ENCODE measurements at regions not wholly inside any gene's neighbourhood (a gene's known extent, or its start where the extent isn't known, plus 50 kb on each side); places are given as distances from the start of the nearest gene placed in this dataset.
A peak's percentile ranks its signal among the peaks of the same experiment; 100 is the strongest.

DNA sequence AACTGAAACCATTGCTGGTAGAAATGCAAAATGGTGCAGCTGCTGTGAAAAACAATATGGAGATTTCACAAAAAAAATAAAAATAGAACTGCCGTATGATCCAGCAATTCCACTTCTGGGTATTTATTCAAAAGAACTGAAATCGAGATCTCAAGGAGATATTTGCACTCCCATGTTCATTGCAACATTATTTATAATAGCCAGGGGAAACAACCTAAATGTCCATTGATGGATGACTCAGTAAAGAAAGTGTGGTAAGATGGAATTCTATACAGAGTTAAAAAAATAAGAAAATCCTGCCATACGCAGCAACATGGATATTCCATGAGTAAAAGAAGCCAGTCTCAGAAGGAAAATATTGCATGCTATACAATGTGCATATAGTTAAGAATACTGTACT lies 290.6 kb upstream of the GHITM start:
- in situ Hi-C loops (cut with HindIII; ENCODE audit: low pct_ligation_motif_present, low pct_unique_long_range_greater_than_20kb, low sequenced_read_pairs): no loop called here
- DNase-seq: no peak

GRCh38 chr10:83849150-83849549 lies 290.2 kb upstream of the GHITM start:
- DNase-seq: no peak
- in situ Hi-C loops (cut with HindIII; ENCODE audit: low pct_ligation_motif_present, low pct_unique_long_range_greater_than_20kb, low sequenced_read_pairs): no loop called here

GRCh38 chr10:83852146-83852545 lies 287.2 kb upstream of the GHITM start:
- in situ Hi-C loops (cut with HindIII; ENCODE audit: low pct_ligation_motif_present, low pct_unique_long_range_greater_than_20kb, low sequenced_read_pairs): no loop called here
- DNase-seq: no peak

GRCh38 chr10:83862723-83863122 lies 276.6 kb upstream of the GHITM start:
- in situ Hi-C loops (cut with HindIII; ENCODE audit: low pct_ligation_motif_present, low pct_unique_long_range_greater_than_20kb, low sequenced_read_pairs): no loop called here
- no peak for DNase-seq

DNA sequence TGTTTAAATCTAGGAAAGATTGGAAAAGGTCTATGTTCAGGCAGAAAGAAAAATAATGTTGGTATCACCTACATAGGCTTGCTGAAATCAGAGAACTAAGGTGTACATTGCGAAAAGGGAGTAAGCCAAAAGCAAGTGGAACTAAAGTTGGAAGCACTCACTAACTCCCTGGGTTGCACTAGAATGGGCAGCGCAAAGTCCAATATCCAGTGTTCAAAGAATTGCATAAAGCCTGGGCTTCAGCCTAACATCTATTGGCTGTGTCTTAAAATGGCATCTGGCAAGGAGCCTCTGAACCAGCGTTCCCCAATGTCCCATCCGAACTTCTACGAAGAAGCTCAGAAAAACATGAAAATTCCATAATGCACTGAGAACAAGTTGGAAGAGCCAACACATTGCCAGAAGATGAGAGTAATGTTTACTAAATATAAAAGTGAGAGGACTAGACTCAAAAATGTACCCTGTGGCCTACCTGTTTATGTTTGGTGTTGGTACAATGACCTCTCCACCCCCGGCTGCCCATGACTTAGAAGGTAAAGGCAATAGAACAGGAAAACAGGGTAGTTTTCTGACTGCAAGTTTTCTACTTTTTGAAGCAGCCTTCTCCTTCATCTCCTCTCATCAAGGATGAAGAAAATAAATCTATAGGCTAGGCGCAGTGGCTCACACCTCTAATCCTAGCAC lies 275.9 kb upstream of the GHITM start:
- in situ Hi-C loops (cut with HindIII; ENCODE audit: low pct_ligation_motif_present, low pct_unique_long_range_greater_than_20kb, low sequenced_read_pairs): no loop called here
- DNase-seq: no peak

- in situ Hi-C loops (cut with HindIII; ENCODE audit: low pct_ligation_motif_present, low pct_unique_long_range_greater_than_20kb, low sequenced_read_pairs): no loop called here
- no peak for DNase-seq
Measured at GRCh38 chr10:83869898-83870297, 269.4 kb upstream of the GHITM start.

- in situ Hi-C loops (cut with HindIII; ENCODE audit: low pct_ligation_motif_present, low pct_unique_long_range_greater_than_20kb, low sequenced_read_pairs): no loop called here
- DNase-seq: peak; percentile 72
Measured at GRCh38 chr10:83871187-83872081, 267.9 kb upstream of the GHITM start.

DNA sequence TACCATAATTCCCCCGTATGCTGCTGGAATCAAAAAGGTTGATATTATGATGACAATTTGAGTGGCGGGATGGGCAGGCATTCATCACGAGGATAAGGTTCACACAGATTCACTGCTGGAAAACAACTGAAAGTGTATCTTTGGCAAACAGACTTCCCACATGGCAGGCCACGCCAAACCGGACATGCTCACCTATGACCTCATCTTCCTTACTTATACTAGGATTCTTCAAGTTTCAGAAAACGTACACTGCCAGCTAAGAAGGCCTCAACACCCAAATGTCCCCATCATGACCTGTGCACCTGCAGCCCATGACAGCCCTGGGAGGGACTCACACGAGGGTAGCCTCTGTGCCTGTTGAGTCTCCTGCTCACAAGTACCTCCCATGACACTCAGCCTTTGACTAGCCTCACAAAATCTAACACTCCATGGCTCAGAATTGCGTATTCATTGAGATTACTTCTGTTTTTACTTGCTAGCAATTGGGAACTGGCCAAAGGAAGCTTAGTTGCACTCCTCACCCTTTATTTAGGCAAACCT lies 259.0 kb upstream of the GHITM start:
- no peak for DNase-seq
- in situ Hi-C loops (cut with HindIII; ENCODE audit: low pct_ligation_motif_present, low pct_unique_long_range_greater_than_20kb, low sequenced_read_pairs): no loop called here

DNA sequence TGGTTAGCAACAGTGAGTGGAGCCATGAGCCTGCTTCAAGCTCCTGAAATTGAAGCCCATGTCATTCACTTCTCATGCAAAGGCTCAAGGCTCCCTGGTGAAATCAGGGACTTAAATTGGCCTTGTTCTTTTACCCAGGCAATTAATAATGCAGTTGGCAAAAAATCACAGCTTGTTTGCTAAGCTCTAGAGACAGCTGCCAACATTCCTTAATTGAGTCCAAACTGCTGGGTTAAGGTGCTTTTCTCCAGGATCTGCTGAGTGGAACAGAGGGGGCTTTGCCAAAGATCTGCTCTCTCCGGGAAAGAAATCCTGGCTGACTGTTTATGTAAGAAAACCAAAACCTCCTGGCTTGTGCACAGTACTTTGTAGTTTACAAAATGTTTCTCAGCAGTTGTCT lies 257.6 kb upstream of the GHITM start:
- in situ Hi-C loops (cut with HindIII; ENCODE audit: low pct_ligation_motif_present, low pct_unique_long_range_greater_than_20kb, low sequenced_read_pairs): no loop called here
- DNase-seq: no peak

DNA sequence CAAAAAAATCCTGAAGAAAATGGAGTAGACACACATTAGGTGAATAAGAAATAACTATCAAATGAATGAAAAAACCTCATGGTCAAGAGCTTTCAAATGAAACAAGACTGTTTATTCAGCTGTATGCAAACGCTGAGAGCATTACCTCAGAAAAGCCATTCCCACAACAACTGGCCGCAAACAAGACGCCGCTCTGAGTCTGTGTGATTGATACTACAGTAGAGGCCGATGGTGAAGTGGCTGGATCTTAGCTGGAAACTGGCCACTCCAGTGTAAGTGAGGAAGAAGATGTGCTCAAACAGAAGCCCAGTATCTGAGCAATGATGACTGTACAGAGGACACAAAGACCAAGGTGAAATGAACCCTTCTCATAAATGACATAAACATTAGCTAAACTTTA lies 252.4 kb upstream of the GHITM start:
- in situ Hi-C loops (cut with HindIII; ENCODE audit: low pct_ligation_motif_present, low pct_unique_long_range_greater_than_20kb, low sequenced_read_pairs): no loop called here
- no peak for DNase-seq

- in situ Hi-C loops (cut with HindIII; ENCODE audit: low pct_ligation_motif_present, low pct_unique_long_range_greater_than_20kb, low sequenced_read_pairs): no loop called here
- DNase-seq: no peak
Measured at GRCh38 chr10:83892737-83893136, 246.6 kb upstream of the GHITM start.

DNA sequence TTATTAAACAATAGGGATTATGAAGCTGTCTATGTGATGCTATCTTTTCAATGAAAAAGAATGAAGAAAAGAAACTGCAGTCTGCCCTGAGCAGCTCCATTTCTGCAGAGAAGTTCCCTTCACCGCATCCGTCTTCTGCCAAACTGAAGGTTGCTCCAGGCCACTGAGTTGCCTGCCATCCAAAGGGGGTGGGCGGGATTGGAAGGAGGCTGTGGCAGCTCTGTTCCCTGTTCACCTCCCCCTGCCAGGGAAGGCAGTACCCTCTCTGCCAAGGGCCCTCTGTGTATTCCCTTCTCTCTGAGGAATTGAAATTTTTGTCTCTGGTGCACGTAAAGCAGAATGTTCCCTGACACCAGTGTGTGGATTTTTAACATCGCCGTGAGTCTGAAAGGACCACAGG lies 243.1 kb upstream of the GHITM start:
- in situ Hi-C loops (cut with HindIII; ENCODE audit: low pct_ligation_motif_present, low pct_unique_long_range_greater_than_20kb, low sequenced_read_pairs): no loop called here
- no peak for DNase-seq

- in situ Hi-C loops (cut with HindIII; ENCODE audit: low pct_ligation_motif_present, low pct_unique_long_range_greater_than_20kb, low sequenced_read_pairs): no loop called here
- DNase-seq: no peak
Measured at GRCh38 chr10:83897626-83898025, 241.7 kb upstream of the GHITM start.

- in situ Hi-C loops (cut with HindIII; ENCODE audit: low pct_ligation_motif_present, low pct_unique_long_range_greater_than_20kb, low sequenced_read_pairs): no loop called here
- no peak for DNase-seq
Measured at GRCh38 chr10:83908506-83908905, 230.8 kb upstream of the GHITM start.

DNA sequence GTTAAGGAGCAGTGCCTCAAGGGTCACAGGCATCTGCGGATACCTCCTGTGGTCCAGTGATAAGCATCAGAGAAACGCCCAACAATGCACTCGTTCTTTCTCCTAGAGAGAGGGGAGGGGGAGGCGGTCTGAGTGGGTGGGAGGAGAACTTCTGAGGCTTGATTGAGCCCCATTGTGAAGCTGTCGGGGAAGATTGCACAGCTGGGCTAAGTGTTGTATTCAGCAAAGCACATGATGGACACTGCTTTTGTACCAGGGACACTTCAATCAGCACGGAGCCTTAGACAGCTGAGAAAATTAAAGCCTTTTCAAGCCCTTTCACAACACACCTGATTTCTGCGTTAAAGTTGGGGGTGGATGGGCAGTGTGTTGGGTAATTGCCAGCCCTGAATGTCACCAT lies 230.3 kb upstream of the GHITM start:
- in situ Hi-C loops (cut with HindIII; ENCODE audit: low pct_ligation_motif_present, low pct_unique_long_range_greater_than_20kb, low sequenced_read_pairs): no loop called here
- DNase-seq: no peak

DNA sequence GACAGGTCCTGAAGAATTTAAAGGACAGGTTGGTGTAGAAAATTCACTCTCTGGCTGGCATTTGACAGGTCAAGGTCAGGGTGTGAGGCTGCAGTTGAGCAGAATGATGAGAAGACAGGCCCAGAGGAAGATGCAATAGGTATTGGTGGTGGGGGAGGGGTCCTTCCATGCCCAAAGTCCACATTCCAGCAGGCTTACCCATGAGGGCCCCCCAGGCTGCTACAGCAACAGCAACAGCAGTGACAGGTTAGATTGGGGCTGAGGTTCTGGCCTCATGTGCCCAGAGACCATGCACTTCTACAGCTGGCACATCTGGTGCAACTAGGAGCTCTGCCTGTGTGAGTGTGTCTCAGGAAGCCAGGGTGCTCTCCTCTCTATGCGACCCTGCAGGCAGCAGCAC lies 223.5 kb upstream of the GHITM start:
- DNase-seq: no peak
- in situ Hi-C loops (cut with HindIII; ENCODE audit: low pct_ligation_motif_present, low pct_unique_long_range_greater_than_20kb, low sequenced_read_pairs): no loop called here

DNA sequence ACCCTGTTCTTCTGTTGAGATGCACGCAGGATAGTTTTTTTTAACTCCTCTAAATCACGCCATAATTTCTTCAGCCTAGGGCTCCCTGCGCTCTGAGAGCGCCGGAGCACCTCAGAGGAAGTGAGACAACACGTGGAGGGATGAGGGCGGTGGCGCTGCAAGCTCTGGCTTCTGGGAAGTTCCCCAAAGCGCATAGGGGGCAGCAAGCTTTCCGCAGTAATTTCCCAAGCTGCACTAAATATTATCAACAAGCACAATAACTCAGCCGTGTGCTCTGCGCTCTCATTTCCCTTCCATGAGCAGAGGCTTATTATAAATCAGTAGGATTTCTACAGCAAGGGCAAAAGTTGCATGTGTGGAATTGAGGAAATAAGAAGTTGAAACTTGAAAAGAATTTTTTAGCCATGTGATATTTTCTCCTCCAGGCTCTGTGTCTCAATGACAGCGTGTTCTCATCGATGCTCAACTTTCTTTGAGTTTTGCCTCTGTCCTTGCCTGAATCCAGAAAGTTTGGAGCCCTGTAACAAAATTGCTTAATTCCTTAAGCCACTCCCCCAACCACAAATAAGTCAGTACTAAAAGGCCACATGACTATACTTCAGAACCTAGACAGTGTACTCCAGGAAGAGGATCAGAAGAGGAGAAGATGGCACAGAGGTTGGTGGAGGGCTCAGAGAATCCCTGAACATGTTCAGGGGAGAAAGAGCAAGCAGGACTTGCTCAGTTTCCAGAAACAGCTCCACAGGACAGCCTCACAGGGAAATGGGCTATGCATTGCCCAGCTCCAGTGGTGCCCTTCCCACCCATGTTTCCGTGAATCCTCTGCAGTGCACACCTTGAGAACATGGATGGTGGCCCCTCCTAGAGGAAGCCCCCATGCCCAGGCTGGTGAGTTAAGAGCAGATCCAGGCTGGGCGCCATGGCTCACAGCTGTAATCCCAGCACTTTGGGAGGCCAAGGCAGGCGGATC lies 221.5 kb upstream of the GHITM start:
- DNase-seq: no peak
- in situ Hi-C loops (cut with HindIII; ENCODE audit: low pct_ligation_motif_present, low pct_unique_long_range_greater_than_20kb, low sequenced_read_pairs): no loop called here

- no peak for DNase-seq
- in situ Hi-C loops (cut with HindIII; ENCODE audit: low pct_ligation_motif_present, low pct_unique_long_range_greater_than_20kb, low sequenced_read_pairs): no loop called here
Measured at GRCh38 chr10:83919187-83919586, 220.1 kb upstream of the GHITM start.
